Endothelial cell of umbilical vein (primary cell): ENCODE measurements at regions not wholly inside any gene's neighbourhood (a gene's known extent, or its start where the extent isn't known, plus 50 kb on each side); places are given as distances from the start of the nearest gene placed in this dataset.

Experiments used
- BruUV-seq: library from RNA; stranded (reverse); fragments of 400-500 nt; replicated peaks from 2 replicates; lab custom pipeline; 2021; lab: Mats Ljungman, UMichigan
- CTCF ChIA-PET: fragments of 300-600, 350-600 bp; sonication (Branson Sonifier 250); formaldehyde crosslinking; loops from one replicate; lab custom pipeline; 2021; ENCODE audit warnings: antibody characterized with exemption, inconsistent platforms; lab: Charles Lee
- POLR2A ChIA-PET: fragments of 300-600, 350-600 bp; sonication (Branson Sonifier 250); formaldehyde crosslinking; loops from one replicate; lab custom pipeline; 2021; ENCODE audit warnings: antibody characterized with exemption, inconsistent platforms; lab: Charles Lee
- DNase-seq: peaks from one replicate; pipeline ENCODE4 v3.0.0-alpha.2; 2011; ENCODE audit warnings: low read depth, low spot score
- FAIRE-seq: peaks from 2 replicates; lab custom pipeline; 2011; peaks lifted over from hg19 to GRCh38; lab: Jason Lieb, UNC
- H2AFZ ChIP-seq: 2 replicates; pipeline ENCODE4 v1.6.0; 2012; ENCODE audit warnings: low read depth, low read length, control low read depth, inconsistent platforms
- H3K27ac ChIP-seq: 2 replicates; pipeline ENCODE4 v1.5.1; 2011; ENCODE audit warnings: low read depth, mild to moderate bottlenecking, control low read depth, low read length, moderate library complexity; ENCODE audit not compliant: insufficient read depth
- H3K27me3 ChIP-seq, 2 experiments: 2 replicates each; pipeline versions ENCODE4 v1.6.0 to v1.6.1; 2011; ENCODE audit warnings: low read length in 2 of 2, mixed read lengths in 1 of 2; ENCODE audit not compliant: control insufficient read depth in 2 of 2, insufficient read depth in 2 of 2
- H3K36me3 ChIP-seq, 2 experiments: 2 replicates in 1 of 2; 3 replicates in 1 of 2; pipeline ENCODE4 v1.5.1; 2011; ENCODE audit warnings: low read length in 2 of 2, mild to moderate bottlenecking in 1 of 2, moderate library complexity in 1 of 2; ENCODE audit not compliant: control insufficient read depth in 2 of 2, insufficient read depth in 2 of 2; ENCODE audit errors: extremely low read depth in 1 of 2
- H3K4me1 ChIP-seq: 3 replicates; pipeline ENCODE4 v1.5.1; 2011; ENCODE audit warnings: mild to moderate bottlenecking, low read length; ENCODE audit not compliant: control insufficient read depth, insufficient read depth; ENCODE audit errors: extremely low read depth
- H3K4me2 ChIP-seq: 2 replicates; pipeline ENCODE4 v1.6.1; 2011; ENCODE audit warnings: low read length, control low read depth, mixed read lengths; ENCODE audit not compliant: insufficient read depth
- H3K4me3 ChIP-seq, 3 experiments: fragments of 200-600 bp in 1 of 3; sonication (generic), shearing (Covaris generic) in 1 of 3; replicated peaks in 1 of 3; 2 replicates each; pipeline ENCODE4 v1.5.1; 2011 to 2016; ENCODE audit warnings: control low read depth in 3 of 3, low read length in 3 of 3, mild to moderate bottlenecking in 2 of 3, inconsistent platforms in 1 of 3, low read depth in 1 of 3, moderate library complexity in 1 of 3; ENCODE audit not compliant: insufficient read depth in 1 of 3
- H3K79me2 ChIP-seq: 2 replicates; pipeline ENCODE4 v1.6.0; 2012; ENCODE audit warnings: low read length, inconsistent platforms; ENCODE audit not compliant: control insufficient read depth, insufficient read depth
- H3K9ac ChIP-seq: replicated peaks from 2 replicates; pipeline ENCODE3; 2011; ENCODE audit warnings: low read length, control low read depth; ENCODE audit not compliant: insufficient read depth; ENCODE audit errors: extremely low read depth
- H3K9me1 ChIP-seq: replicated peaks from 3 replicates; pipeline ENCODE4 v1.6.0; 2011; ENCODE audit warnings: mild to moderate bottlenecking, low read length; ENCODE audit not compliant: control insufficient read depth, insufficient read depth; ENCODE audit errors: extremely low read depth
- H3K9me3 ChIP-seq: replicated peaks from 2 replicates; pipeline ENCODE4 v1.5.1; 2012; ENCODE audit warnings: low read length, inconsistent platforms; ENCODE audit not compliant: control insufficient read depth, insufficient read depth
- H4K20me1 ChIP-seq: replicated peaks from 2 replicates; pipeline ENCODE3; 2011; ENCODE audit warnings: mild to moderate bottlenecking, low read length; ENCODE audit not compliant: control insufficient read depth, insufficient read depth; ENCODE audit errors: extremely low read depth
- CTCF ChIP-seq, 2 donors: IDR thresholded peaks; 1 replicate in 1 of 2; 2 replicates in 1 of 2; pipeline ENCODE4 v1.5.1; 2011; ENCODE audit warnings: low read length in 2 of 2, mild to moderate bottlenecking in 2 of 2, moderate library complexity in 2 of 2, control low read depth in 1 of 2, inconsistent platforms in 1 of 2, low read depth in 1 of 2; ENCODE audit not compliant: insufficient read depth in 1 of 2; ENCODE audit errors: extremely low read depth in 1 of 2
- EZH2 ChIP-seq: IDR thresholded peaks from 2 replicates; pipeline ENCODE4 v1.6.1; 2012; ENCODE audit warnings: borderline replicate concordance, low read depth, mild to moderate bottlenecking, moderate library complexity, low read length, inconsistent platforms; ENCODE audit not compliant: severe bottlenecking
- FOS ChIP-seq: IDR thresholded peaks from 2 replicates; pipeline ENCODE4 v1.6.1; 2011; ENCODE audit warnings: mild to moderate bottlenecking, low read length, moderate library complexity, borderline replicate concordance; ENCODE audit not compliant: insufficient read depth
- GATA2 ChIP-seq: IDR thresholded peaks from 2 replicates; pipeline ENCODE4 v1.7.0; 2011; ENCODE audit warnings: low read depth, mild to moderate bottlenecking, moderate library complexity, mixed read lengths, low read length; ENCODE audit not compliant: insufficient read length, insufficient read depth
- JUN ChIP-seq: IDR thresholded peaks from 2 replicates; pipeline ENCODE4 v1.6.1; 2011; ENCODE audit warnings: borderline replicate concordance, low read depth; ENCODE audit not compliant: insufficient read length, insufficient read depth
- MYC ChIP-seq: IDR thresholded peaks from one replicate; pipeline ENCODE4 v1.6.1; 2011; ENCODE audit warnings: mild to moderate bottlenecking, low read depth, low read length
- POLR2A ChIP-seq: IDR thresholded peaks from 2 replicates; pipeline ENCODE4 v1.6.1; 2012; ENCODE audit warnings: low read depth, mild to moderate bottlenecking, control low read depth, low read length
- POLR2AphosphoS5 ChIP-seq: IDR thresholded peaks from 2 replicates; pipeline ENCODE4 v1.6.1; 2012; ENCODE audit warnings: low read depth, mild to moderate bottlenecking, control low read depth, low read length, moderate library complexity; ENCODE audit not compliant: insufficient read depth
- dilution Hi-C: fragments of 300-500 bp; cut with MboI; formaldehyde crosslinking; loops from one replicate; pipeline ENCODE4 v1.15.0; 2019; ENCODE audit warnings: low sequenced_read_pairs; ENCODE audit not compliant: extremely low pct_ligation_motif_present
- intact Hi-C: fragments of 100-400 bp; cut with micrococcal nuclease; formaldehyde crosslinking; loops from one replicate; pipeline ENCODE4 v1.10.0; 2022

- FAIRE-seq (no peak), DNase-seq (no peak)
- Histone ChIP-seq H3K4me2 (no peak overlapping the region), H3K9me3 (no peaks in the 10 kb centered on the region), H4K20me1 (no peaks in the 10 kb centered on the region), H3K9me1 (no peaks in the 10 kb centered on the region), H3K4me3 (no peak overlapping the region), H3K9ac (no peak overlapping the region), H3K79me2 (no peaks in the 10 kb centered on the region), H3K27me3 (no peaks in the 10 kb centered on the region), H2AFZ (no peak overlapping the region), H3K4me1 (no peaks in the 10 kb centered on the region), H3K27ac (no peak overlapping the region), H3K36me3 (no peaks in the 10 kb centered on the region)
- TF ChIP-seq POLR2AphosphoS5 (no peak), JUN (no peak), GATA2 (no peak), FOS (no peak), MYC (no peak), EZH2 (no peak), POLR2A (no peak), CTCF (IDR thresholded peaks at IDR 0.05; ENCODE audit: extremely low read depth in 1 of 2, insufficient read depth in 1 of 2, low read depth in 1 of 2, low read length in 2 of 2) (no peak)
- intact Hi-C loops, result no loop called here
- no TSS peak for BruUV-seq
- ChIA-PET POLR2A (no interaction called here), CTCF (interaction anchor here (1.2 kb wide), 1 partner anchor 746 kb away, joined by 3 read pairs; no protein-coding TSS in a partner anchor)
- dilution Hi-C loops, result no loop called here
Measured at GRCh38 chr20:7010527-7010926, 243.0 kb downstream of the BMP2 start.
